ENCODE measurements at regions not wholly inside any gene's neighbourhood (a gene's known extent, or its start where the extent isn't known, plus 50 kb on each side); places are given as distances from the start of the nearest gene placed in this dataset.
"Not testable (repeated sequence)": the region's sequence is repeated elsewhere in the genome, so short reads cannot be mapped to it uniquely, and the experiment has no call there.

DNA sequence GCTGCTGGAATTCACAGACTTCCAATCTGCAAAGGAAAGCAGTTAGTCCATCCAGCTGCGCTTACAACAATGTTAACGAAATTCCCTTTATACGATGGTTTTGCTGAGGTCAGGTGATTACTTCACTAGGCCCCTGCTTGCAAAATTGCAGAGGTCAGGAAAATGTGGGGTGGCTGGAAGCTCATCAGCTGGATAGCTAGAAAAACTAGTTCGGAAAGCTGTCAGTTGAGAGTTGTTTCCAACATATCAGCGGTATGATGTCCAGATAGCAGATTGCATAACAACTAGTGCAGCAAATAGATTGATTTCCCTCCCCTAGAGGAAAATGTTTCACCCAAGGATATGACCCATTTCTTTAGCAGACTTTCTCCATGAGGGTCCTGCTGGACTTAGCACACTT lies 2021.1 kb upstream of the CELF4 start:
- 92 to 98% (median 93%) methylated on average over 5 of the region's 5 CpGs for WGBS, 4 donors
- H3K9me3 ChIP-seq: no peaks in the 10 kb centered on the region
- no peak overlapping the region for H3K27ac ChIP-seq
- ATAC-seq: no peak
- no peak overlapping the region for H3K4me3 ChIP-seq
- TF ChIP-seq POLR2A (IDR thresholded peaks at IDR 0.05): no peak
- TF ChIP-seq, protein P1, sequence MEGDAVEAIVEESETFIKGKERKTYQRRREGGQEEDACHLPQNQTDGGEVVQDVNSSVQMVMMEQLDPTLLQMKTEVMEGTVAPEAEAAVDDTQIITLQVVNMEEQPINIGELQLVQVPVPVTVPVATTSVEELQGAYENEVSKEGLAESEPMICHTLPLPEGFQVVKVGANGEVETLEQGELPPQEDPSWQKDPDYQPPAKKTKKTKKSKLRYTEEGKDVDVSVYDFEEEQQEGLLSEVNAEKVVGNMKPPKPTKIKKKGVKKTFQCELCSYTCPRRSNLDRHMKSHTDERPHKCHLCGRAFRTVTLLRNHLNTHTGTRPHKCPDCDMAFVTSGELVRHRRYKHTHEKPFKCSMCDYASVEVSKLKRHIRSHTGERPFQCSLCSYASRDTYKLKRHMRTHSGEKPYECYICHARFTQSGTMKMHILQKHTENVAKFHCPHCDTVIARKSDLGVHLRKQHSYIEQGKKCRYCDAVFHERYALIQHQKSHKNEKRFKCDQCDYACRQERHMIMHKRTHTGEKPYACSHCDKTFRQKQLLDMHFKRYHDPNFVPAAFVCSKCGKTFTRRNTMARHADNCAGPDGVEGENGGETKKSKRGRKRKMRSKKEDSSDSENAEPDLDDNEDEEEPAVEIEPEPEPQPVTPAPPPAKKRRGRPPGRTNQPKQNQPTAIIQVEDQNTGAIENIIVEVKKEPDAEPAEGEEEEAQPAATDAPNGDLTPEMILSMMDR (IDR thresholded peaks at IDR 0.05): no peak
- intact Hi-C loops (cut with DNase I): no loop called here
- DNase-seq: no peak
- H3K4me1 ChIP-seq: no peaks in the 10 kb centered on the region
- no peaks in the 10 kb centered on the region for H3K36me3 ChIP-seq
- H3K27me3 ChIP-seq: no peaks in the 10 kb centered on the region

DNA sequence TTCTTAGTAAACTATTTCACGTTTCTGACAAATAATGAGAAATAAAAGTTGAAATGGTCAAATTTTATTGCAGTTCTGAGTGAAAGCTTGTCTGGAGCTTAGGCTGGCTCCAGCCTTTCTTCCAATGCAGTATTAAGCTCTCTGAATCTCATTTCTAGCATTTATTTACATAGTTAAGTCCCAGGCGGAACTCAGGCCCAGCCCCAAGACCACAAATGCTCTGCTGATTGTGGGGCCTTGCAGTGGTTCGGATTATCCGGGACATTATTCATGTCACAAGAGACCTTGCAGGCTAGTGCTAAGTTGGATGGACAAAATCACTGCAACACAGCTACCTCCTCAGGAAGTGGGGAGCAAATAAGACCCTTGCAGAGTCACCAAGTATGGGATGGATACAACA lies 2009.3 kb upstream of the CELF4 start:
- H3K36me3 ChIP-seq: no peaks in the 10 kb centered on the region
- no peaks in the 10 kb centered on the region for H3K27me3 ChIP-seq
- ATAC-seq: no peak
- no peaks in the 10 kb centered on the region for H3K9me3 ChIP-seq
- intact Hi-C loops (cut with DNase I): loop anchor here in 1 of 10 donors (10.0 kb wide), 1 partner anchor 1800 kb away; no protein-coding TSS in a partner anchor
- 69 to 77% (median 71%) methylated on average over 4 of the region's 4 CpGs for WGBS, 4 donors
- no peak overlapping the region for H3K27ac ChIP-seq
- no peak overlapping the region for H3K4me3 ChIP-seq
- H3K4me1 ChIP-seq: no peaks in the 10 kb centered on the region
- TF ChIP-seq, protein P1 (IDR thresholded peaks at IDR 0.05): no peak
- no peak for TF ChIP-seq POLR2A (IDR thresholded peaks at IDR 0.05)
- no peak for DNase-seq

DNA sequence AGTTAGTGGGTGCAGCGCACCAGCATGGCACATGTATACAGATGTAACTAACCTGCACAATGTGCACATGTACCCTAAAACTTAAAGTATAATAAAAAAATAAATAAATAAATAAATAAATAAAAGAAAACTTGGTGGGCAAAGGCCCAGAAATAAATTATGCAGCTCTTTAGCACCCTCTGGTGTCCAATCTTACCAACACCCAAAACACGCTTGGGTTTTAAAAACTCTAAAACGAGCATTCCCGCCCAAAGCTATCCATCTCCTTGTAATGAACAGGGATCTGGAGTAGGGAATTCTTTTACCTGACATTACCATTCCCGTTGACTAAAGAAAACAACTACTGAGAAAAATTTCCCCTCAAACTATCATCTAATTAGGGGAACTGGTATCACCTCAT lies 2005.9 kb upstream of the CELF4 start:
- intact Hi-C loops (cut with DNase I): loop anchor here in 1 of 10 donors (10.0 kb wide), 1 partner anchor 1797 kb away; no protein-coding TSS in a partner anchor
- no peak for ATAC-seq
- no peaks in the 10 kb centered on the region for H3K27me3 ChIP-seq

DNA sequence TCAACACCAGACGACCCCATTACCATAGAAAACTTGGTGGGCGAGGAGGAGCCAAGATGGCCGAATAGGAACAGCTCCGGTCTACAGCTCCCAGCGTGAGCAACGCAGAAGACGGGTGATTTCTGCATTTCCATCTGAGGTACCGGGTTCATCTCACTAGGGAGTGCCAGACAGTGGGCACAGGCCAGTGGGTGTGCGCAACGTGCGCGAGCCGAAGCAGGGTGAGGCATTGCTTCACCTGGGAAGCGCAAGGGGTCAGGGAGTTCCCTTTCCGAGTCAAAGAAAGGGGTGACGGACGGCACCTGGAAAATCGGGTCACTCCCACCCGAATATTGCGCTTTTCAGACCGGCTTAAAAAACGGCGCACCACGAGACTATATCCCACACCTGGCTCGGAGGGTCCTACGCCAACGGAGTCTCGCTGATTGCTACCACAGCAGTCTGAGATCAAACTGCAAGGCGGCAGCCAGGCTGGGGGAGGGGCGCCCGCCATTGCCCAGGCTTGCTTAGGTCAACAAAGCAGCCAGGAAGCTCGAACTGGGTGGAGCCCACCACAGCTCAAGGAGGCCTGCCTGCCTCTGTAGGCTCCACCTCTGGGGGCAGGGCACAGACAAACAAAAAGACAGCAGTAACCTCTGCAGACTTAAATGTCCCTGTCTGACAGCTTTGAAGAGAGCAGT lies 2000.1 kb upstream of the CELF4 start:
- H3K4me1 ChIP-seq; H3K36me3 ChIP-seq; H3K9me3 ChIP-seq; H3K4me3 ChIP-seq; H3K27ac ChIP-seq; H3K27me3 ChIP-seq; ATAC-seq; intact Hi-C loops (cut with DNase I): not testable (repeated sequence)
- peak in 1 of 5 donors; percentile 39 for DNase-seq
- WGBS, 4 donors: 89 to 94% (median 93%) methylated on average over 28 to 32 of the region's 32 CpGs

More for the DNA sequence above, 2005.9 kb upstream of the CELF4 start:
- no peak for DNase-seq
- H3K4me1 ChIP-seq: no peaks in the 10 kb centered on the region
- H3K36me3 ChIP-seq: no peaks in the 10 kb centered on the region
- WGBS, 4 donors: 86 to 91% (median 89%) methylated on average over 5 of the region's 5 CpGs
- no peak overlapping the region for H3K27ac ChIP-seq
- no peak overlapping the region for H3K4me3 ChIP-seq
- TF ChIP-seq, protein P1 (IDR thresholded peaks at IDR 0.05): peak in 10 of 12 donors; percentile 14 to 47 (median 30)
- no peak for TF ChIP-seq POLR2A (IDR thresholded peaks at IDR 0.05)
- no peaks in the 10 kb centered on the region for H3K9me3 ChIP-seq

DNA sequence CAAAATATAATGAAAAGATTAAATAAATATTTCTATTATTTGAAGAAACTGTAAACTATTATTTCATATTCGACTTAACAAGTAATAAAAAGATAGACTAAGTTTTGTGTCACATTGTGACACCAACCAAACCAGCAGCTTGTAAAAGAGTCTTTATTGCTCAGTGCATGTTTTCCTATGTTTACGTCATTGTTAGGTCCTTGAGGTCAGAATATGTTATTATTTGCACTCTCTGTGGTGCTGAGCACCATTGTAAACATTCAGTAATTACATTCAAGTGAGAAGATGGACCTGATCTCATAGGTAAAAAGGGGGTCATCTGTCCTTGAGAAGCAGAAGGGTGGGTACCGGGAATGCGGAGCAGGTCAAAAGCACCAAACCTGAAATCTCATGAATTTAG lies 1999.1 kb upstream of the CELF4 start:
- Histone ChIP-seq H3K27ac (no peak overlapping the region), H3K4me1 (no peaks in the 10 kb centered on the region), H3K36me3 (no peaks in the 10 kb centered on the region), H3K9me3 (no peaks in the 10 kb centered on the region), H3K4me3 (no peak overlapping the region), H3K27me3 (no peaks in the 10 kb centered on the region)
- no peak for DNase-seq
- no peak for TF ChIP-seq POLR2A (IDR thresholded peaks at IDR 0.05)
- TF ChIP-seq, protein P1 (IDR thresholded peaks at IDR 0.05): no peak
- intact Hi-C loops (cut with DNase I): no loop called here
- WGBS, 4 donors: 95 to 98% (median 96%) methylated on average over 4 of the region's 4 CpGs
- ATAC-seq: no peak
